ENCODE measurements at regions not wholly inside any gene's neighbourhood (a gene's known extent, or its start where the extent isn't known, plus 50 kb on each side); places are given as distances from the start of the nearest gene placed in this dataset.

- TF ChIP-seq CEBPB (IDR thresholded peaks at IDR 0.05; ENCODE audit: low read depth, low read length), result no peak
- no peak for TF ChIP-seq CTCF (IDR thresholded peaks at IDR 0.05; ENCODE audit: control extremely low read depth in 1 of 3, insufficient read depth in 1 of 3, low read depth in 1 of 3, low read length in 3 of 3)
- no peak for TF ChIP-seq EZH2 (IDR thresholded peaks at IDR 0.05; ENCODE audit: low read depth, low read length, severe bottlenecking)
Measured at GRCh38 chr15:93830221-93831080, 400.9 kb upstream of the MCTP2 start.

Measured in H1 (cell line).